ENCODE measurements at regions not wholly inside any gene's neighbourhood (a gene's known extent, or its start where the extent isn't known, plus 50 kb on each side); places are given as distances from the start of the nearest gene placed in this dataset.

DNA sequence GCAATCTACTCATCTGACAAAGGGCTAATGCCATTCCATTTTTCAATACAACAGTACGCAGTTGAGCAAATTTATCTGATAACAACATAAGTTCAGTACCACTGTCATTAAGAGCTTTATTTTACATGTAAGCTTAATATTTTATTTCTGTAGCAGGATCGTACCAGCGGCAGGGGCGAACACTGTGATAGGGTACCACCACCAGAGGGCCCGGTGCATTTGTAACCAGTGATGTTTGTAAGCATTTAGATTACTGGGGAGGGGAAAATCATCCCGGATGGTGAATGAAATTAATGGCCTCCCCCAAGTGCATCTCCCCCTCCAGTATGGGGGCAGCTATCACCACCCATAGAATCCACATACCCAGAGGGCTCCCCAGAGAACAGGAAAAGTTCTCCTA, 179.0 kb downstream of the ADGRA3 start:
- TF ChIP-seq FOXM1 (IDR thresholded peaks at IDR 0.05; ENCODE audit: borderline replicate concordance, low read depth) (no peak), YY1 (IDR thresholded peaks at IDR 0.05; ENCODE audit: low read depth) (no peak), TCF12 (IDR thresholded peaks at IDR 0.05; ENCODE audit: low read depth) (no peak), TEAD4 (IDR thresholded peaks at IDR 0.05) (no peak), CEBPB (IDR thresholded peaks at IDR 0.05) (no peak), TAF1 (IDR thresholded peaks at IDR 0.05; ENCODE audit: low read depth) (no peak), EP300 (IDR thresholded peaks at IDR 0.05; ENCODE audit: borderline replicate concordance) (no peak), RAD21 (IDR thresholded peaks at IDR 0.05; ENCODE audit: low read depth) (no peak), EGR1 (IDR thresholded peaks at IDR 0.05) (no peak), ZBTB7A (IDR thresholded peaks at IDR 0.05; ENCODE audit: low read depth) (no peak), CREB1 (IDR thresholded peaks at IDR 0.05; ENCODE audit: low read depth) (no peak), NFIC (IDR thresholded peaks at IDR 0.05) (no peak)
- TF ChIP-seq, protein P1, sequence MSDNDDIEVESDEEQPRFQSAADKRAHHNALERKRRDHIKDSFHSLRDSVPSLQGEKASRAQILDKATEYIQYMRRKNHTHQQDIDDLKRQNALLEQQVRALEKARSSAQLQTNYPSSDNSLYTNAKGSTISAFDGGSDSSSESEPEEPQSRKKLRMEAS (IDR thresholded peaks at IDR 0.05) = no peak
- TF ChIP-seq, protein P2, sequence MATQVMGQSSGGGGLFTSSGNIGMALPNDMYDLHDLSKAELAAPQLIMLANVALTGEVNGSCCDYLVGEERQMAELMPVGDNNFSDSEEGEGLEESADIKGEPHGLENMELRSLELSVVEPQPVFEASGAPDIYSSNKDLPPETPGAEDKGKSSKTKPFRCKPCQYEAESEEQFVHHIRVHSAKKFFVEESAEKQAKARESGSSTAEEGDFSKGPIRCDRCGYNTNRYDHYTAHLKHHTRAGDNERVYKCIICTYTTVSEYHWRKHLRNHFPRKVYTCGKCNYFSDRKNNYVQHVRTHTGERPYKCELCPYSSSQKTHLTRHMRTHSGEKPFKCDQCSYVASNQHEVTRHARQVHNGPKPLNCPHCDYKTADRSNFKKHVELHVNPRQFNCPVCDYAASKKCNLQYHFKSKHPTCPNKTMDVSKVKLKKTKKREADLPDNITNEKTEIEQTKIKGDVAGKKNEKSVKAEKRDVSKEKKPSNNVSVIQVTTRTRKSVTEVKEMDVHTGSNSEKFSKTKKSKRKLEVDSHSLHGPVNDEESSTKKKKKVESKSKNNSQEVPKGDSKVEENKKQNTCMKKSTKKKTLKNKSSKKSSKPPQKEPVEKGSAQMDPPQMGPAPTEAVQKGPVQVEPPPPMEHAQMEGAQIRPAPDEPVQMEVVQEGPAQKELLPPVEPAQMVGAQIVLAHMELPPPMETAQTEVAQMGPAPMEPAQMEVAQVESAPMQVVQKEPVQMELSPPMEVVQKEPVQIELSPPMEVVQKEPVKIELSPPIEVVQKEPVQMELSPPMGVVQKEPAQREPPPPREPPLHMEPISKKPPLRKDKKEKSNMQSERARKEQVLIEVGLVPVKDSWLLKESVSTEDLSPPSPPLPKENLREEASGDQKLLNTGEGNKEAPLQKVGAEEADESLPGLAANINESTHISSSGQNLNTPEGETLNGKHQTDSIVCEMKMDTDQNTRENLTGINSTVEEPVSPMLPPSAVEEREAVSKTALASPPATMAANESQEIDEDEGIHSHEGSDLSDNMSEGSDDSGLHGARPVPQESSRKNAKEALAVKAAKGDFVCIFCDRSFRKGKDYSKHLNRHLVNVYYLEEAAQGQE (IDR thresholded peaks at IDR 0.05; ENCODE audit: low read depth) = no peak
- TF ChIP-seq, protein P3, sequence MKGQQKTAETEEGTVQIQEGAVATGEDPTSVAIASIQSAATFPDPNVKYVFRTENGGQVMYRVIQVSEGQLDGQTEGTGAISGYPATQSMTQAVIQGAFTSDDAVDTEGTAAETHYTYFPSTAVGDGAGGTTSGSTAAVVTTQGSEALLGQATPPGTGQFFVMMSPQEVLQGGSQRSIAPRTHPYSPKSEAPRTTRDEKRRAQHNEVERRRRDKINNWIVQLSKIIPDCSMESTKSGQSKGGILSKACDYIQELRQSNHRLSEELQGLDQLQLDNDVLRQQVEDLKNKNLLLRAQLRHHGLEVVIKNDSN (IDR thresholded peaks at IDR 0.05) = no peak

DNA sequence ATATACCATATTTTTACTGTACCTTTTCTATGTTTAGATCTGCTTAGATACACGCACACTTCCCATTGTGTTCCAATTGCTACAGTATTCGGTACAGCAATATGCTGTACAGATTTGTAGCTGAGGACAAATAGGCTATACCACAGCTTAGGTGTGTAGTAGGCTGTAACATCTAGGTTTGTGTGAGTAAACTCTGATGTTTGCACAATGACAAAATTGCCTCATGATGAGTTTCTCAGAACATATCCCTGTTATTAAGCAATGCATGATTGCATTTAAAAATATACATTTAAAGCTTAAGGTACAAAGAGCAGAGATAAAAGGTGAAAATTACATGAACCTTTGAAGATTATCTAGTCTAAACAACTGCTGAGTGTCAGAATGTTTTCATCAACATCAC, 181.7 kb downstream of the ADGRA3 start:
- TF ChIP-seq CREB1 (IDR thresholded peaks at IDR 0.05; ENCODE audit: low read depth) (no peak), YY1 (IDR thresholded peaks at IDR 0.05; ENCODE audit: low read depth) (no peak), EGR1 (IDR thresholded peaks at IDR 0.05) (no peak), NFIC (IDR thresholded peaks at IDR 0.05) (no peak), CEBPB (IDR thresholded peaks at IDR 0.05) (no peak), TEAD4 (IDR thresholded peaks at IDR 0.05) (no peak), TCF12 (IDR thresholded peaks at IDR 0.05; ENCODE audit: low read depth) (no peak), RAD21 (IDR thresholded peaks at IDR 0.05; ENCODE audit: low read depth) (no peak), ZBTB7A (IDR thresholded peaks at IDR 0.05; ENCODE audit: low read depth) (no peak), EP300 (IDR thresholded peaks at IDR 0.05; ENCODE audit: borderline replicate concordance) (no peak), TAF1 (IDR thresholded peaks at IDR 0.05; ENCODE audit: low read depth) (no peak), FOXM1 (IDR thresholded peaks at IDR 0.05; ENCODE audit: borderline replicate concordance, low read depth) (no peak)
- TF ChIP-seq, protein P2 (IDR thresholded peaks at IDR 0.05; ENCODE audit: low read depth) = no peak
- TF ChIP-seq, protein P3 (IDR thresholded peaks at IDR 0.05) = no peak
- TF ChIP-seq, protein P1 (IDR thresholded peaks at IDR 0.05) = no peak

DNA sequence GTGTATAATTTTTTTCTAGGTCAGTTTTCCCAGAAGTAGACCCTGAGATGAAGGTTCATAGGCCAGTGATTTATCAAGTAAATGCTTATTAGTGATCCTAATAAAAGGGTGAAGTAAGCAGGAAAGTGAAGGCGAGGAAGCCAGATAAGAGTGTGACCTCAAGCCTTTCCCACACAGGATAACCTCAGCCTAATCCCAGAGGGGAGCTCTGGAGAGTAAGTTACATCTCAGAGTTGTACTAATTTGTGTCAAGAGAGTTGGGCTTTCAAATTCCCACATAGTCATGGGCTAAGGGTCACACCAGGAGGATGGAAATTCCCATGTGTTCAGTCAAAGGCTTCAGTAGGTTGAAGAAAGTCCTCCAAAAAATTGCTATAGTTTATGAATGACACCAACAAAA, 191.4 kb downstream of the ADGRA3 start:
- TF ChIP-seq, protein P1 (IDR thresholded peaks at IDR 0.05) = no peak
- TF ChIP-seq TCF12 (IDR thresholded peaks at IDR 0.05; ENCODE audit: low read depth) (no peak), EGR1 (IDR thresholded peaks at IDR 0.05) (no peak), CREB1 (IDR thresholded peaks at IDR 0.05; ENCODE audit: low read depth) (no peak), FOXM1 (IDR thresholded peaks at IDR 0.05; ENCODE audit: borderline replicate concordance, low read depth) (no peak), ZBTB7A (IDR thresholded peaks at IDR 0.05; ENCODE audit: low read depth) (no peak), EP300 (IDR thresholded peaks at IDR 0.05; ENCODE audit: borderline replicate concordance) (no peak), NFIC (IDR thresholded peaks at IDR 0.05) (no peak), TEAD4 (IDR thresholded peaks at IDR 0.05) (no peak), RAD21 (IDR thresholded peaks at IDR 0.05; ENCODE audit: low read depth) (no peak), YY1 (IDR thresholded peaks at IDR 0.05; ENCODE audit: low read depth) (no peak), TAF1 (IDR thresholded peaks at IDR 0.05; ENCODE audit: low read depth) (no peak), CEBPB (IDR thresholded peaks at IDR 0.05) (no peak)
- TF ChIP-seq, protein P3 (IDR thresholded peaks at IDR 0.05) = no peak
- TF ChIP-seq, protein P2 (IDR thresholded peaks at IDR 0.05; ENCODE audit: low read depth) = no peak

Data from Ishikawa (cell line).